ENCODE measurements at regions not wholly inside any gene's neighbourhood (a gene's known extent, or its start where the extent isn't known, plus 50 kb on each side); places are given as distances from the start of the nearest gene placed in this dataset.

DNA sequence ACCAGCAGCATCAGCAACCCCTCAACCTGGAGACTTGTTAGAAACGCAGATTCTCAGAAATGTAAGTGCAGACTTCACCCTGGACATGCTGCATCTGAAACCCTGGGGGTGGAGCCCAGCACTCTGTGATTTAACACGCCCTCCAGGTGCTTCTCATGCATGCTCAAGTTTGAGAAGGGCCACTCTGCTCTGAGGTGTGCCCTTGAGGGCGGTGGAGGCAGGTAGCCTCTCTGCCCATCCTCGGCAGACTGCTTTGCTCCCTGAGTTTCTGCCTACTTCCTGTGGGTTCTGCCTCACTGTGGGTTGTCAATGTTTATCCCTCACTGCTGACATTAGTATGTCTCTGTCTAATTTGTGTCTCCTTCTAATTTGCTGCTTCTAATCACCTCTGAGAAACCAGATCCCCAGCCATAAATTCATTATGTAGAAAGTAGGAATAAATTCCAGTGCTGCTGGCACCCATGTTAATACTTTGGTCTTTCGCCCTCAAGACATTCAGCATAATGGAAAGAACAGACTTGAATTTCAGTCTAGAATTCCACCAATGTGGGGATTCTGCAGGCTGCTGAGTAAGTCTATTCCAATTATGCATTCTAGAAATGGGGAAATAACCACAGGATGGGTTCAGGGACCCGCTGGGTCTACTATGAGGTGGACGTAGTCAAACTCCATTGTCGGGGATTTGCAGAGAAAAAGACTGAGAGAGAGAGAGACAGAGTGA is 51.3 kb upstream of the CYSLTR2 start:
- Histone ChIP-seq H3F3A (ENCODE audit: control insufficient read depth, insufficient read depth) (no peaks in the 10 kb centered on the region), H4K20me1 (ENCODE audit: control insufficient read depth, insufficient read depth, low read depth, low read length) (no peaks in the 10 kb centered on the region), H3K4me2 (ENCODE audit: low read length) (no peak overlapping the region), H3K27ac (ENCODE audit: low read depth, low read length) (no peak overlapping the region), H3K9me3 (ENCODE audit: control insufficient read depth, insufficient read depth, low read length) (peaks cover 5% of the 10 kb centered on the region; the same call in 1 of the 2 replicates), H3K36me3 (ENCODE audit: control insufficient read depth, low read length) (no peaks in the 10 kb centered on the region), H3K4me3 (ENCODE audit: low read length) (no peak overlapping the region), H3K27me3 (ENCODE audit: control insufficient read depth, low read length) (no peaks in the 10 kb centered on the region; the same call in 1 of the 2 replicates), H3K4me1 (ENCODE audit: control insufficient read depth, low read length) (no peaks in the 10 kb centered on the region), H3K79me2 (ENCODE audit: control insufficient read depth, low read length) (no peaks in the 10 kb centered on the region), H3K9me2 (replicated peaks; ENCODE audit: control insufficient read depth, low read length) (no peaks in the 10 kb centered on the region)
- TF ChIP-seq EZH2phosphoT487 (IDR thresholded peaks at IDR 0.05; ENCODE audit: borderline replicate concordance, low read length) = no peak
- TF ChIP-seq, protein P1, sequence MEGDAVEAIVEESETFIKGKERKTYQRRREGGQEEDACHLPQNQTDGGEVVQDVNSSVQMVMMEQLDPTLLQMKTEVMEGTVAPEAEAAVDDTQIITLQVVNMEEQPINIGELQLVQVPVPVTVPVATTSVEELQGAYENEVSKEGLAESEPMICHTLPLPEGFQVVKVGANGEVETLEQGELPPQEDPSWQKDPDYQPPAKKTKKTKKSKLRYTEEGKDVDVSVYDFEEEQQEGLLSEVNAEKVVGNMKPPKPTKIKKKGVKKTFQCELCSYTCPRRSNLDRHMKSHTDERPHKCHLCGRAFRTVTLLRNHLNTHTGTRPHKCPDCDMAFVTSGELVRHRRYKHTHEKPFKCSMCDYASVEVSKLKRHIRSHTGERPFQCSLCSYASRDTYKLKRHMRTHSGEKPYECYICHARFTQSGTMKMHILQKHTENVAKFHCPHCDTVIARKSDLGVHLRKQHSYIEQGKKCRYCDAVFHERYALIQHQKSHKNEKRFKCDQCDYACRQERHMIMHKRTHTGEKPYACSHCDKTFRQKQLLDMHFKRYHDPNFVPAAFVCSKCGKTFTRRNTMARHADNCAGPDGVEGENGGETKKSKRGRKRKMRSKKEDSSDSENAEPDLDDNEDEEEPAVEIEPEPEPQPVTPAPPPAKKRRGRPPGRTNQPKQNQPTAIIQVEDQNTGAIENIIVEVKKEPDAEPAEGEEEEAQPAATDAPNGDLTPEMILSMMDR (IDR thresholded peaks at IDR 0.05; ENCODE audit: low read depth, low read length, poor library complexity, severe bottlenecking) = no peak

DNA sequence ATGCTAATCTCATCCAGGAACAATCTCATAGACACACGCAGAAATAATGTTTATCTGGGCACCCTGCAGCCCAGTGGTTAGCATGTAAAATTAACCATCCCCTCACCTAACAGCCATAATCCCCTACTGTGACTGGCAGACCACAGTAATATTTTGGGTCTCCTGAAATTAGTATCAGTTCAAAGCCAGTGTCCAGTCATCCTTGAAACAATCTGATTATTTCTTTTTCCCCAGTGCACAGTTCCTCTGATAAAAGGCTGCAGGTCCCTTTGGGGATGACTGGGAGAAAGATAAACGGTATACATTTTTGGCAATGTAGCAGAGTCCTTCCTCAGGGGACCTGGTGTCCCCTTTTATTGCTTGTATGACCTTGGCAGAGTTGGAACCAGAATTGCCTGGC is 50.4 kb upstream of the CYSLTR2 start:
- TF ChIP-seq, protein P1 (IDR thresholded peaks at IDR 0.05; ENCODE audit: low read depth, low read length, poor library complexity, severe bottlenecking) = no peak
- no peak for TF ChIP-seq EZH2phosphoT487 (IDR thresholded peaks at IDR 0.05; ENCODE audit: borderline replicate concordance, low read length)

More for the DNA sequence above, 50.4 kb upstream of the CYSLTR2 start:
- Histone ChIP-seq H3K27me3 (ENCODE audit: control insufficient read depth, low read length) (no peaks in the 10 kb centered on the region; the same call in 1 of the 2 replicates), H3F3A (ENCODE audit: control insufficient read depth, insufficient read depth) (no peaks in the 10 kb centered on the region), H3K27ac (ENCODE audit: low read depth, low read length) (no peak overlapping the region), H3K9me2 (replicated peaks; ENCODE audit: control insufficient read depth, low read length) (no peaks in the 10 kb centered on the region), H3K4me1 (ENCODE audit: control insufficient read depth, low read length) (no peaks in the 10 kb centered on the region), H3K36me3 (ENCODE audit: control insufficient read depth, low read length) (no peaks in the 10 kb centered on the region), H3K4me2 (ENCODE audit: low read length) (no peak overlapping the region), H3K4me3 (ENCODE audit: low read length) (no peak overlapping the region), H3K9me3 (ENCODE audit: control insufficient read depth, insufficient read depth, low read length) (peaks cover 5% of the 10 kb centered on the region; the same call in 1 of the 2 replicates), H3K79me2 (ENCODE audit: control insufficient read depth, low read length) (no peaks in the 10 kb centered on the region), H4K20me1 (ENCODE audit: control insufficient read depth, insufficient read depth, low read depth, low read length) (no peaks in the 10 kb centered on the region)
